ENCODE measurements at regions not wholly inside any gene's neighbourhood (a gene's known extent, or its start where the extent isn't known, plus 50 kb on each side); places are given as distances from the start of the nearest gene placed in this dataset.

DNA sequence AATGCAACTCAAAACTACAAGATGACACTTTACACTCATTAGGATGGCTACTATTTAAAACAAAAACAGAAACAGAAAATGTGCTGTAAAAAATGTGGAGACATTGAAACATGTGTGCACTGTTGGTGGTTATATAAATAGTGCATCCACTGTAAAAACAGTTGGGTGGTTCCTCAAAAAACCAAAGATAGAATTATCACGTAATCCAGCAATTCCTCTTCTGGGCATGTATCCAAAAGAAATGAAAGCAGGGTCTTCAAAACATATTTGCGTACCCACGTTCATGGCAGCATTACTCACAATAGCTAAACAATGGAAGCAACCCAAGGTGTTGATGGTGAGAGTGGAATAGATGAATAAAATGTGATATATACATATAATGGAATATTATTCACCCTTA lies 967.2 kb downstream of the TRAM1L1 start:
- TF ChIP-seq EP300 (IDR thresholded peaks at IDR 0.05) (no peak), POLR2AphosphoS5 (IDR thresholded peaks at IDR 0.05) (no peak), POLR2A (IDR thresholded peaks at IDR 0.05) (no peak)
- TF ChIP-seq, protein P1, sequence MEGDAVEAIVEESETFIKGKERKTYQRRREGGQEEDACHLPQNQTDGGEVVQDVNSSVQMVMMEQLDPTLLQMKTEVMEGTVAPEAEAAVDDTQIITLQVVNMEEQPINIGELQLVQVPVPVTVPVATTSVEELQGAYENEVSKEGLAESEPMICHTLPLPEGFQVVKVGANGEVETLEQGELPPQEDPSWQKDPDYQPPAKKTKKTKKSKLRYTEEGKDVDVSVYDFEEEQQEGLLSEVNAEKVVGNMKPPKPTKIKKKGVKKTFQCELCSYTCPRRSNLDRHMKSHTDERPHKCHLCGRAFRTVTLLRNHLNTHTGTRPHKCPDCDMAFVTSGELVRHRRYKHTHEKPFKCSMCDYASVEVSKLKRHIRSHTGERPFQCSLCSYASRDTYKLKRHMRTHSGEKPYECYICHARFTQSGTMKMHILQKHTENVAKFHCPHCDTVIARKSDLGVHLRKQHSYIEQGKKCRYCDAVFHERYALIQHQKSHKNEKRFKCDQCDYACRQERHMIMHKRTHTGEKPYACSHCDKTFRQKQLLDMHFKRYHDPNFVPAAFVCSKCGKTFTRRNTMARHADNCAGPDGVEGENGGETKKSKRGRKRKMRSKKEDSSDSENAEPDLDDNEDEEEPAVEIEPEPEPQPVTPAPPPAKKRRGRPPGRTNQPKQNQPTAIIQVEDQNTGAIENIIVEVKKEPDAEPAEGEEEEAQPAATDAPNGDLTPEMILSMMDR (IDR thresholded peaks at IDR 0.05): no peak

All from suprapubic skin (tissue), 4 donors.